ENCODE measurements at regions not wholly inside any gene's neighbourhood (a gene's known extent, or its start where the extent isn't known, plus 50 kb on each side); places are given as distances from the start of the nearest gene placed in this dataset.

DNA sequence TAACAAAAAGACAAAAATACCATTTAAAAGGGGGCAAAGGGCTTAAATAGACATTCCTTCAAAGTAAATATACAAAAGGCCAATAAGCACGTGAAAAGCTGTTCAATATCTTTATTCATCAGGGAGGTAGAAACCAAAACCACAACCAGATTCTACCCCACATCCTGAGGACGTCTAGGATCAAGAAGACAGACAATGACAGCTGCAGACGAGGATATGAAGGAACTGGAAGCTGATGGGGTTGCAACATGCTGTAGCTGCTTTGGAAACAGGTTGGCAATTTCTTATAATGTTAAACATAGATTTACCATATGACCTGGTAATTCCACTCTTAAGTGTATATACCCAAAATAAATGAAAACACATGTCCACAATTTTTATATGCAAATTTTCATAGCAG is 85.1 kb upstream of the C14orf180 start:
- ATAC-seq (ENCODE audit: low read depth in 2 of 2) (no peak), DNase-seq (no peak)
- Mint-ChIP-seq H3K27ac (no peak overlapping the region), H3K27me3 (peaks cover 13 to 30% (median 21%) of the 10 kb centered on the region in 3 donors), H3K36me3 (peaks cover 0 to 7% of the 10 kb centered on the region in 2 donors), H3K4me1 (no peaks in the 10 kb centered on the region), H3K4me3 (no peak overlapping the region), H3K9me3 (peaks cover 10 to 40% (median 24%) of the 10 kb centered on the region in 7 donors)

DNA sequence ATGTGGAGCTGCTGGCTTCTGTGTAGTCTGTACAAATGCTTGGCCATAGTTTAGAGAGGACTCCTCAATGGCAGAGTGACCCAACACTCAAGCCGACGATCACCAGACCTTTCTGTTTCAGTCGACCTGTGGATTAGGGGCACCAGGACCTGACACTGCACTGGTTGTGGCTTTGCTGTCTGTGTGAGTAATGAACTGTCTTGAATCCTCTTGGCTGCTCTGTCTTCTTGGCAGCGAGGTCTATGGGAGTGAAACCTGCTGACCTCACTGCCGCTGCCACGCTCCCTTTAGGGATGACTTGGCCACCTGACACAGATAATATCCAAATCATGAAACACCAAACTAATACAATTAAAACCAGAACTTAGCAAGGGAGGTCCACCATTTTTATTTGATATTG is 83.5 kb upstream of the C14orf180 start:
- H3K4me1 Mint-ChIP-seq, result no peaks in the 10 kb centered on the region
- no peak for ATAC-seq (ENCODE audit: low read depth in 2 of 2)
- peaks cover 13 to 30% (median 21%) of the 10 kb centered on the region in 3 donors for H3K27me3 Mint-ChIP-seq
- H3K4me3 Mint-ChIP-seq, result no peak overlapping the region
- H3K9me3 Mint-ChIP-seq, result peaks cover 10 to 44% (median 25%) of the 10 kb centered on the region in 7 donors
- no peak overlapping the region for H3K27ac Mint-ChIP-seq
- H3K36me3 Mint-ChIP-seq, result peaks cover 0 to 8% of the 10 kb centered on the region in 2 donors
- no peak for DNase-seq

DNA sequence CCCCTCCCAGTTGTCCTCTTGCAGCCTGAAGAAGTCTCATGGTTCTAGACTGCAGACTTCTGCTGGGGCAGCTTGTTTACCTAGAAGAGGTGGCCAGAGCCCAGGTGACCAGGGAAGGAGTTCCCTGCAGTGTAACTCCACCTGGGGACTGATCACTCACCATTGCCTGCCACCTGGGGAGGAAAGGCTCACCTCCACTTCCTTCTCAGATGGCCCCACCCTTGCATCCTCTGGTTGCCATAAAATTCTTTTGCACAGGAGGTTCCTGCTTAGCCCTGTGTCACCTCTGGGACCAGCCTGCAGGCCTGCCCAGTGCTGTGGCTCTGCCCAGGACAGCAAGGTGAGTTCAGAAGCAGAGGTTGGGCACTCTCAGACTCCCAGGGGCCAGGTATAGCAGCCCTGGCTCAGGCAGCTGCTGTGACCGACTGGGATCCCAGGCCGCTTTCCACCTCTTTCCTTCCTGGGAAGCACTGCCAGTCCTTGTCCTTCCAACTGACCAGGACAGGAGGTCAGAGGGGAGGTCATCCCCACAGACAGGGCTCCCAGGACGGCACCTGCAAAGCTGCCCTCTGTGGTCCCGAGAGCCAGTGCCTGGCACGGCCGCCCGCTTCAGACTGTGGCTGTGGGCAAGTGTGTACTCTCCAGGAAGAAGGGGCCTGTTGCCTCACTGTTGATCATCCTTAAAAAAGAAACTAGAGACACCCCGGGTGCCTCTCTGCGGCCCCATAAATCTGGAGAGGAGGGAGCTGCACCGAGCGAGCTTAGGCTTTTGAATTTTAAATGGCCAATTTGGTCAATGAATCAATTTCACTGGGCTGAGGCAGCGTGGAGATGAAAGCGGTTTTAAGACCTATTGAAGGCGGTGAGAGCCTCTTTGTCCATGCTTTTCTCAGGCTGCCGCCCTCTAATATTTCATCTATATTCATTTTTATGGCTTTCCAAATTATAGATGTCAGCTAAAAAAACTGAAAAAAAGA is 79.5 kb upstream of the C14orf180 start:
- Mint-ChIP-seq H3K27me3 (peaks cover 10 to 41% (median 30%) of the 10 kb centered on the region in 3 donors), H3K27ac (peak overlapping the region in 1 of 6 donors; percentile 47), H3K4me3 (no peak overlapping the region), H3K36me3 (peaks cover 0 to 28% of the 10 kb centered on the region in 2 donors), H3K9me3 (peaks cover 25 to 57% (median 38%) of the 10 kb centered on the region in 7 donors), H3K4me1 (no peaks in the 10 kb centered on the region)
- no peak for ATAC-seq (ENCODE audit: low read depth in 2 of 2)
- no peak for DNase-seq

DNA sequence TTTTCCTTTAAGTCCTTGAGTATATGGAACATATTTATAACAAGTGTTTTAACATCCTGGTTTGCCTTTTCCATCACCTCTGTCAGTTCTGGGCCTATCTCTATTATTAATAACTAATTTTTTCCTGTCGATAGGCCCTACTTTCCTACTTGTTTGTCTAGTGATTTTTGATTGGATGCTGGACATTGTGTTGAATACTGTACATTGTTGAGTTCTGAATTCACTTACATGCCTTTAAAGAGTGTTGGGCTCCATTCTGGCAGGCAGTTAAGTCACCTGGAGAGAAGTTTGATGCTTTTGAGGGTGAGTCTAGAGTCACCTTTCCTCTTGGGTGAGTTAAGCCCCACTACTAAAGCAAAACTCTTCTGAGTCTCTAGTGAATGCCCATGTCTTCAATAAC is 77.5 kb upstream of the C14orf180 start:
- Mint-ChIP-seq H3K4me3 (peak overlapping the region in 1 of 8 donors; percentile 42), H3K4me1 (no peaks in the 10 kb centered on the region), H3K27ac (no peak overlapping the region), H3K36me3 (peaks cover 0 to 22% of the 10 kb centered on the region in 2 donors), H3K9me3 (peaks cover 13 to 39% (median 23%) of the 10 kb centered on the region in 7 donors), H3K27me3 (peaks cover 4 to 43% (median 21%) of the 10 kb centered on the region in 3 donors)
- ATAC-seq (ENCODE audit: low read depth in 2 of 2), result no peak
- no peak for DNase-seq

DNA sequence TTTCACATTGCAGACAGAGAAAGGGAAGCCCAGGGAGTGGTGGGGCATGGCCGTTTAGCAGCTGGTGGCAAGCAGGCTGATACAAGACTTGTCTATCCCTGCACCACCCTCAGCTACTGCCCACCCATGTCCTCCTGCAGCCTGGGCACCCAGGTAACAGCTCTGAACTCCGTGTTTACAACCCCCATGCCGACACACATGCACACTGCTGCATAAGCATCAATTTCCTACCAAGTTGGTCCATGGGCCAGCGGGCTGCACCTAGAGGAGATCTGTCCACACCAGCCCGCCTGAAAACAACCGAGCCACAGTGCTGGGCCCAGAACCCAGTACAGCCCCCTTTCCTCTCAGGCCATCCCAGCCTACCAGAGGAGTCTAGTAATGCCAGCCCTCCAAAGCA is 75.9 kb upstream of the C14orf180 start:
- Mint-ChIP-seq H3K4me3 (no peak overlapping the region), H3K36me3 (peaks cover 0 to 22% of the 10 kb centered on the region in 2 donors), H3K4me1 (no peaks in the 10 kb centered on the region), H3K27ac (no peak overlapping the region), H3K27me3 (peaks cover 9 to 49% (median 21%) of the 10 kb centered on the region in 3 donors), H3K9me3 (peaks cover 17 to 49% (median 26%) of the 10 kb centered on the region in 7 donors)
- ATAC-seq (ENCODE audit: low read depth in 2 of 2) (no peak), DNase-seq (no peak)

DNA sequence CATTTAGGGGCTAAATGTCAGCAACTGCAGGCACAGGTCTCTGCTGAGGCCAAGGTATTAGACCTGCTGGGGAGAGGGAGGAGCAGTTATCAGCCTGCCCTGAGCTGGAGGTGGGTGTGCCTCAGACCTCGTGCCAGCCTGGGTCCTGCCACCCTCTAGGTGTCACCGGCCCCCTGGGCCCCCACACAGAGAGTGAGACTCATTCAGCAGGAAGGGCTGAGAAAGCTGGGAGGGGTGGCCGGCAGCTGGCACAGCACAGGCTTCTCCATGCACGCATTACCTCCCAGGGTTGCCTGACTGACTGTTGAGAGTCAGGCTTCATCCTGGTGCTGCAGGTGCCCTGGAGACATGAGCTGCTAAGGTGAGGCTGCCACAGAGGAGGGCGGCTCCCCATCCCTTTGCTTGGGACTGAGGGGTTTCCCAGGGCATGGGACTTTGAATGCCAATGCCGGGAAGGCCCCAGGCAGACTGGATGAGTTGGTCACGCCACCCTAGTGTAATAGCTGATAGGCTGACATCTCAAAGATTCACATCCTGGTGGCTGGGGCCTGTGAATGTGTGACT is 75.3 kb upstream of the C14orf180 start:
- peaks cover 16 to 51% (median 23%) of the 10 kb centered on the region in 7 donors for H3K9me3 Mint-ChIP-seq
- H3K27ac Mint-ChIP-seq, result peak overlapping the region in 1 of 6 donors; percentile 33
- H3K4me3 Mint-ChIP-seq, result no peak overlapping the region
- DNase-seq (no peak), ATAC-seq (ENCODE audit: low read depth in 2 of 2) (no peak)
- H3K4me1 Mint-ChIP-seq, result no peaks in the 10 kb centered on the region
- peaks cover 0 to 22% of the 10 kb centered on the region in 2 donors for H3K36me3 Mint-ChIP-seq
- peaks cover 9 to 49% (median 15%) of the 10 kb centered on the region in 3 donors for H3K27me3 Mint-ChIP-seq

DNA sequence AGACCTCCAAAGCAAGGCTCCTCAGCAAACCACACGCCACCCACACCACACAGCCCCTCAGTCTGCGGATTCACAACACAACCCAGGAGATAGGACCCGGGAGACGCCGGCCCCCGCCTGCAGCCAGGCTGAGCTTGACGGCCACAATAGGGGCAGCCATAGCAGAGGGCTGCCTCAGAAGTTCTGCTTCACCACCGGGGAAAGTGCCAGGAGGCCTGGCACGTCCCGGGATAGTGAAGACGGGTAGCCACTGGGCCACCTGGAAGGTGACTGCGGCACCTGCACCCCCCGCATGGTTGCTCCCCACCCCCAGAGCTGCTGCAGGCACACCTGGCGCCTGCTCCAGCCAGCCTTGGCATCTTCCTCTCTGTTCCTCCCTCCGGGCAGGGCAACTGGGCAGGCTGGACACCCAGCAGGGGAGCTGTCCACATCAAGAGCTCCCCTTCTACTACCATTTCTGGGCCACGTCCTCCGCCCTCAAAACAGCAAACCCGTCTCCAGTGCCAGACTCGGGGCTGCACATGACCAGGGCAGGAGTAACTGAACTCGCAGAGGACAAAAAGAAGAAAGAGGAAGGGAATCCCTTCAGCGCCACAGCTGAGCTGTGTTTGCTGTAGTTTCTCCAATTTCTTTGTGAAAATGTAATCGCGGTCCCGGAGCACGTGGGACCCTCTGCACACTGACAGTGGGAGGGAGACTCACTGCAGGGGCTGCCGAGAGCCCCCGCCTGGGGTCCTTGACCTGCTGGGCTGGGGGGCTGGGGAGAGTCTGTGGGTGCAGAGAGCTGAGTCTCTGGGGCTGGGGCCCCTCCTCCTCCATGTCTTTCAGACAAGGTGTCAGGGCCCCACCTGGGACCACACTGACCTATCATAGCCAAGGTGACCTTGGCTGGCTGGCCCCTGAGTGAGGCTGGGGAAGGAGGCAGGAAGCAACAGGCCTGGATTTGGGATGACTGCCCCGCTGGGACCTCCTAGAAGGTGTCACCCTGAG is 74.2 kb upstream of the C14orf180 start:
- Mint-ChIP-seq H3K4me1 (no peaks in the 10 kb centered on the region), H3K27ac (peak overlapping the region in 1 of 6 donors; percentile 26), H3K9me3 (peaks cover 15 to 51% (median 23%) of the 10 kb centered on the region in 7 donors), H3K4me3 (no peak overlapping the region), H3K36me3 (peaks cover 0 to 22% of the 10 kb centered on the region in 2 donors), H3K27me3 (peaks cover 9 to 45% (median 16%) of the 10 kb centered on the region in 3 donors)
- no peak for ATAC-seq (ENCODE audit: low read depth in 2 of 2)
- no peak for DNase-seq

DNA sequence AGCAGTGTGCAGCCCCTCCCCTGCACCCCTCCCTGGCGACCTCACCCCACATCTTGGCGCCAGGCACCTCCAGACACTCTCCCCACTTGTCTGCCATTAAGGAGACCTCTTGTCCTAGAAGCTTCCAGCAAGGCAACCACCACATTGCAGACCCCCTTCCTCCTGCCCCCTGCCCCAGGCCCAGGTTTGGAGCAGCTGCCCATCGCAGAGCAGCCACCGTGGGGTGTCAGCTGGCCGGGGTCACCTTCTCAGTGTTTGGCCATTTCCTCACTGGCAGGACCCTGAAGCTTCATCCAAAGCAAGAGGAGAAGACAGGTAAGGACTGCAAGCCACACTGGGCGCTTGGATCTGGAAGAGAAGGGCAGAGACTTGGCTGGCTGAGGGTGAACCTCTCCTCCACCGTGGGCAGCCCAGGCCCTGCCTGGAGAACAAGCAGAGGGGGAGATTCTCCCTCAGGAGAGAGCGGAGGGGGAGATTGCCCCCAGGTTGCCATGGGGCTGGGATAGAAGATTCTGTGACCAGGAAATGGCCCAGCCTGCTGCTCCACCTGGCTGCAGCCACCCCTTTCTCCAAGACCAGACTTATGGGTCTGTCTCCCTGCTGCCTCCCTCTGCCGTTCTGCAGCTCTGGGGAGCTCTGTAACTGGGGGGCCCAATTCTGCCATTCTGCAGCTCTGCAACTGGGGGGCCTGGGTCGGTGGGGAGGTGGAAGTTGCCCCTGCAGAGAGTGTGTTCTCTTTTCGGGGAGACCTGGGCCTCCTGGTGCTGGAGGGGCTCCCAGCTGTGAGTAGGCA is 72.9 kb upstream of the C14orf180 start:
- Mint-ChIP-seq H3K27ac (no peak overlapping the region), H3K4me1 (no peaks in the 10 kb centered on the region), H3K27me3 (peaks cover 9 to 43% (median 22%) of the 10 kb centered on the region in 3 donors), H3K36me3 (peaks cover 0 to 15% of the 10 kb centered on the region in 2 donors), H3K4me3 (no peak overlapping the region), H3K9me3 (peaks cover 11 to 40% (median 19%) of the 10 kb centered on the region in 7 donors)
- no peak for ATAC-seq (ENCODE audit: low read depth in 2 of 2)
- no peak for DNase-seq

DNA sequence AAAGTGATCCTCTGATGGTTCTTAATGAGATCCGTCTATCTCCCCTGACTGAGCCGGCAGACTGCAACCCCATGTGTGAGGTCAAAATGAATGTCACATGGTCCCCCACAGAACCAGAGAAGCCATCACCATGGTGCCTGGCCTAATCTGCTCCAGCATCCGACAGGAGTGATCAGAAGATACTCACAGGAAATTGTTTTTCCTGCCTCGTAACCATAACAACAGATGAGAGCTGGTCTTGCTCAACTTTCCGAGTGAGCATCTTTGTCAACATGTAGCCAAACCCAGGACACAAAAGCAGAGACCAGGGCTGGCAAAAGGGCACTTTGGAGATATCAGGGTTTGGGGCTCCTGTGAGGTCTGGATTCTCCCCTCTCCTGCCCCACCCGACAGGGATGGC is 72.1 kb upstream of the C14orf180 start:
- H3K4me1 Mint-ChIP-seq, result no peaks in the 10 kb centered on the region
- ATAC-seq (ENCODE audit: low read depth in 2 of 2) (no peak), DNase-seq (no peak)
- H3K27ac Mint-ChIP-seq, result no peak overlapping the region
- no peak overlapping the region for H3K4me3 Mint-ChIP-seq
- H3K9me3 Mint-ChIP-seq, result peaks cover 5 to 32% (median 12%) of the 10 kb centered on the region in 7 donors
- peaks cover 9 to 44% (median 22%) of the 10 kb centered on the region in 3 donors for H3K27me3 Mint-ChIP-seq
- H3K36me3 Mint-ChIP-seq, result peaks cover 0 to 7% of the 10 kb centered on the region in 2 donors

DNA sequence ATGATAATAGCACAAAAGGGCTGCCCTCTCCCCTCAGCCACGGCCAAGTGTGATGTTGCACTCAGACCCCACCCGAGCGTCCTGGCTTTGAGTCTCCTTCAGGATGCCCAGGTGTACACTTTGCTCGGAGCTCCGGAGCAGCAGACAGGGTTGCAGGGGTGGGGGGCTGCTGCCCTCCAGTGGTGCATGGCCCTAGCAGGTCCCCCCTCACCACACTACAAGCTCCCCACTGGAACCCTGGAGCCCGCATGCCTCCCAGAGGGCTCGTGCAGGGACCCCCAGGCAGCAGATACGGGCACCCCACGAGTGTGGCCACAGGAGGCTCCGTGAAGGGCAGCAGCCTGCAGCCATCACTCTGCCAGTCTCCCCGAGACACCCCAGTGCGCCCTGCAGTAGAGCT is 69.9 kb upstream of the C14orf180 start:
- no peak overlapping the region for H3K27ac Mint-ChIP-seq
- peaks cover 0 to 16% (median 3%) of the 10 kb centered on the region in 7 donors for H3K9me3 Mint-ChIP-seq
- H3K36me3 Mint-ChIP-seq, result no peaks in the 10 kb centered on the region
- DNase-seq (no peak), ATAC-seq (ENCODE audit: low read depth in 2 of 2) (no peak)
- H3K27me3 Mint-ChIP-seq, result peaks cover 14 to 37% (median 28%) of the 10 kb centered on the region in 3 donors
- no peaks in the 10 kb centered on the region for H3K4me1 Mint-ChIP-seq
- no peak overlapping the region for H3K4me3 Mint-ChIP-seq

DNA sequence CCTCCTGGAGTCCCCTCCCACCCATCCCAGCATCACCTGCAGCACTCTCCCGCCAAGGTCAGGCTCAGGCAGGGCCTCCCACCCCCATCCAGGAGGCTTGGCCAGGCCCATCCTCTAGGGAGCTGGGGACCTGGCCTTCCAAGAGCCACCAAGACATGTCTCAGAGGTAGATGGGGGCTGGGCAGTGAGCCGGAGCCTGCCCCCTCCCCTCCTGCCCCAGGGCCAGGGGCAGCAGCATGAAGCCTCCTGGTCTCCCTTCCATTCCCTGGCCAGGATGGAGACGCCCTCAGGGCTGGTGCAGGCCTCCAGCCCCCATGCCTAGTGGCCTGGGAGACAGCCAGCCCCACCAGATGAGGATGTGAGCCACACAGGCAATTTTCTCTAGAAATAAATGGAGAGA is 69.3 kb upstream of the C14orf180 start:
- ATAC-seq (ENCODE audit: low read depth in 2 of 2), result no peak
- Mint-ChIP-seq H3K27me3 (peaks cover 16 to 38% (median 34%) of the 10 kb centered on the region in 3 donors), H3K27ac (no peak overlapping the region), H3K36me3 (no peaks in the 10 kb centered on the region), H3K4me1 (no peaks in the 10 kb centered on the region), H3K9me3 (peaks cover 0 to 16% (median 8%) of the 10 kb centered on the region in 7 donors), H3K4me3 (no peak overlapping the region)
- no peak for DNase-seq

All from naive B cell (primary cell).